Activated CD8-positive, alpha-beta memory T cell treated with anti-CD3 and anti-CD28 coated beads, Interleukin-2, amount 10 ng/mL, durations not matched to agents 7 days and 5 days (primary cell): ENCODE measurements at regions not wholly inside any gene's neighbourhood (a gene's known extent, or its start where the extent isn't known, plus 50 kb on each side); places are given as distances from the start of the nearest gene placed in this dataset.

Source experiments
- ATAC-seq: fragments of 150-1000 bp; cut with Tn5 transposase; one replicate; pipeline ENCODE4 v1.10.0; 2021; ENCODE audit warnings: moderate library complexity
- CTCF ChIA-PET: fragments of 350-600 bp; sonication (Branson Sonifier 250); formaldehyde crosslinking; loops from one replicate; lab custom pipeline; 2021; ENCODE audit warnings: antibody characterized with exemption; lab: Charles Lee
- DNase-seq: peaks from one replicate; pipeline ENCODE4 v3.0.0-alpha.2; 2020
- H3K27ac Mint-ChIP-seq: one replicate; pipeline ENCODE4 v1.8.0; 2021; ENCODE audit warnings: mild to moderate bottlenecking, mixed read lengths
- H3K27me3 Mint-ChIP-seq: one replicate; pipeline ENCODE4 v1.8.0; 2021; ENCODE audit warnings: mixed read lengths
- H3K36me3 Mint-ChIP-seq: one replicate; pipeline ENCODE4 v1.8.0; 2021; ENCODE audit warnings: mild to moderate bottlenecking, mixed read lengths
- H3K4me1 Mint-ChIP-seq: one replicate; pipeline ENCODE4 v1.8.0; 2021; ENCODE audit warnings: mixed read lengths
- H3K4me3 Mint-ChIP-seq: one replicate; pipeline ENCODE4 v1.8.0; 2021; ENCODE audit warnings: mild to moderate bottlenecking, moderate library complexity, mixed read lengths
- H3K9me3 Mint-ChIP-seq: one replicate; pipeline ENCODE4 v1.8.0; 2022; ENCODE audit warnings: low read depth, mixed read lengths

DNA sequence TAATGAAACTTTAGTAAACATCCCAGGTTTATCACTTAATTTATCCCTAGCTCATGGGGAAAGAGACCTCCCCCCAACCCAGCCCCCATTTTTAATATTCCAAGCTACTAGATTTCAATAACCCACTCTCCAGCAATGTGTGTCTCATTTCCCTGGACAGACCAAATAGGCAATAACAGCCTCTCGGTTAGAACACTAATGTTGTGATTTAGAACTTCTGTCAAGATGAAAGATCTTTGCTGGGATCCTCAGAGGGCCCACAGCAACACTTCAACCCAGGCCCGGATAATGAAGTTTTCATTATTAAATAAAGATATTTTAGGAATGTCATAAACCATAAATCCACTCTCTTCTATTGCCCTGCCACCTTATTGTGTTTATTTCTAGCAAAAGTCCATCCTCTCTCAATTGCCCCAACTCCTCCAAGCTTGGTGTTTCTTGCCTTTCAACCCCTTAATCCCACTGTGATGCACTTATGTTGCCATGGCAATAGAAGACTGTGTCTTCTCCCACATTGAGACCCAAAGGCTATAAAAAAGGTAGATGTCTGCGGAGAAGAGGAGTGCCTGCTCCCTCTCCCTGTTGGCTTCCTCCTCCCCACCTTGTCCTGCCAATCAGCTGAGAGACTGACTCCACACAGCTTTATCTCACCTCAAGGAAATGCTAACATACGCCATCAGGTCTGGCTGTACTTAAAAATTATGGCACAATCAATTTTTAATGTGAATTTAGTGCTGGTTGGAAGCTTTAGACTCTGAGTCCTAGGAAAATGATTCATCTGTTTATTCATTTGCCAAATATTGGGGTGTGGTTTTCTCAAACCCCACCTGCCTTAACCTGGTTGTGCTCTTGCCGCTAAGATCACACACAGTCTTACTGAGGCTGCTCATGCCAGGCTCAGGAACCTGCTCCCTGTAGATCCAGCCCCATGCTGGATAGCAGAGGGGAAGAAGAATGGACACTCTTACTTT, 258.3 kb upstream of the CAMK1G start:
- H3K4me1 Mint-ChIP-seq = no peaks in the 10 kb centered on the region
- H3K27ac Mint-ChIP-seq = no peak overlapping the region
- ATAC-seq (no peak), DNase-seq (no peak)
- no peak overlapping the region for H3K4me3 Mint-ChIP-seq
- no peaks in the 10 kb centered on the region for H3K9me3 Mint-ChIP-seq
- H3K27me3 Mint-ChIP-seq = no peaks in the 10 kb centered on the region
- CTCF ChIA-PET = no interaction called here
- H3K36me3 Mint-ChIP-seq = no peaks in the 10 kb centered on the region

DNA sequence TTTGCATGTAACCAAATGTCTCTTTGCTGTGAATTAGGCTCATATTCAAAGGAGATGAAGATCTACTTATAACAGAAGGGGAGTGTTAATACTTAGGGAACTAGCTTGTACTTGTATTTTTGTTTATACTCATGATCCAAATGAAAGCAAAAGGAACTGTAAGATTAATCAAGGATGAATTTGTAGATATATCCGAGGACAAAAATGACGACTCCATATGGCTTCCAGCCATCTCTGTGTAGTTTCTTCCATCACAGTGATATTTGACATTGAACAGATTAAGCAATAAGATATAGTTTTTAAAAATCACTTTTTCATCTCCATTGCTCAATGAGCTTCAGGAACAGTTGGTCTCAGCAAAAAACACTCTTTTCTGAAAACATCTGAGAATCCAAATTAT, 257.4 kb upstream of the CAMK1G start:
- H3K4me1 Mint-ChIP-seq = no peaks in the 10 kb centered on the region
- DNase-seq (no peak), ATAC-seq (no peak)
- H3K4me3 Mint-ChIP-seq = no peak overlapping the region
- H3K27ac Mint-ChIP-seq = no peak overlapping the region
- no peaks in the 10 kb centered on the region for H3K9me3 Mint-ChIP-seq
- no peaks in the 10 kb centered on the region for H3K36me3 Mint-ChIP-seq
- peaks cover 3% of the 10 kb centered on the region for H3K27me3 Mint-ChIP-seq
- CTCF ChIA-PET = no interaction called here

DNA sequence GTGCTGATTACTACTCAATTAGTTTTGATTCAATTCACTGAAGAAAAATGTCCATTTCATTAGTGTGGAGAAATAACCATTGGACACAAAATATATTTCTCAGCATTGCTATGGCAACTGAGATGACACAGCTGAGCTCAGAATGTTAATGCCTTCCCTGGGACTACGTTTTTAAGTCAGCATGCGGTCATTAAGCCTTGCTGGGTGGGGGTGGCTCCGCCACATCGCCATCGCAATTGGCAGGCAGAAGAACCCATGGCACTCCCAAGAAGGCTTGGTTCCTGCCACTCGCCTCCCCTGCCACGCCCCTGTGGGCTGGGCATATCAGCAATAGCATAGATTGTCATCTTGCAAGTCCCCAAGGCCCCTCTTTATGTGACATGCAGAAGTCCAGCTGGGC, 256.7 kb upstream of the CAMK1G start:
- ATAC-seq (no peak), DNase-seq (no peak)
- CTCF ChIA-PET = no interaction called here
- no peaks in the 10 kb centered on the region for H3K9me3 Mint-ChIP-seq
- peaks cover 3% of the 10 kb centered on the region for H3K27me3 Mint-ChIP-seq
- no peak overlapping the region for H3K4me3 Mint-ChIP-seq
- H3K4me1 Mint-ChIP-seq = no peaks in the 10 kb centered on the region
- H3K36me3 Mint-ChIP-seq = no peaks in the 10 kb centered on the region
- no peak overlapping the region for H3K27ac Mint-ChIP-seq

DNA sequence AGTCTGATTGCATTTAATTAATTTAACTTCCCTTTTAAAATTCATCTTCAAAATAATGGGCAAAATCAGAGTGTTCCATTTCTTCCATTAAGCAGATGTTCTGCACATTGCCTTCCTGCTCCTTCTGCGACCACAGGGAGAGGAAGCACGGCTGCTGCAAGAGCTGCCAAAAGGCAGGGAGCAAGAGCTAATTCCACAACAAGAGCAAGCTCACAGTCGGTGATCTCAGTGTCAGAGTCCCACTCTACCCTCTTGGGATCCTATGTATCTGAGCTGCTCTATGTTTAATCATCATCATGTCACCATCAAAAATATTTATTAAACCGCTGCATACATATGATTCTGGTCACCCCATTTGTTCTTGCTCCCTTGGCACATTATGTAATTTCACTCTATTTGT, 255.3 kb upstream of the CAMK1G start:
- peaks cover 3% of the 10 kb centered on the region for H3K27me3 Mint-ChIP-seq
- no peak overlapping the region for H3K4me3 Mint-ChIP-seq
- ATAC-seq (no peak), DNase-seq (no peak)
- CTCF ChIA-PET = no interaction called here
- no peaks in the 10 kb centered on the region for H3K36me3 Mint-ChIP-seq
- no peak overlapping the region for H3K27ac Mint-ChIP-seq
- H3K9me3 Mint-ChIP-seq = no peaks in the 10 kb centered on the region
- no peaks in the 10 kb centered on the region for H3K4me1 Mint-ChIP-seq

DNA sequence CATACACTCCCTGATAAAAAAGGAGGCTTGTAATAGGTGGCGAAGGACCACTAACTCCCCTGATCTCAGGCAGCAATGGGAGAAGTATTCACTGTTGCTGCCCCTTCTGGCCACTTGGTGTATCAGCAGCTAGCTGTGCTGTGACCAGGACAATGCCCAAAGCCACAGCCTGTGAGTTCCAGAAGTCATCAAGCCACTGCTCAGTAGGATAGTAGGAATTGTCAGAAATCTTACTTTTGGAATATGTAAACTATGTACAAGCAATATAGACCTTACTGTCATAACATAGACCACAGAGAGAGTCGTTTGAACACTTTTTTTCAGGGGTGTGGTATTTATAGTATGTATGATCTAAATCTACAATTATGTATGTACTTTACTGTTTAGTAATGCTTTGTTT, 248.3 kb upstream of the CAMK1G start:
- Mint-ChIP-seq H3K36me3 (no peaks in the 10 kb centered on the region), H3K4me3 (no peak overlapping the region), H3K9me3 (no peaks in the 10 kb centered on the region), H3K27me3 (peaks cover 12% of the 10 kb centered on the region), H3K4me1 (no peaks in the 10 kb centered on the region), H3K27ac (no peak overlapping the region)
- CTCF ChIA-PET = interaction anchor here (1.0 to 1.3 kb wide), 2 partner anchors 10 to 87 kb away, joined by 3 read pairs; no protein-coding TSS in a partner anchor
- DNase-seq = no peak
- no peak for ATAC-seq

DNA sequence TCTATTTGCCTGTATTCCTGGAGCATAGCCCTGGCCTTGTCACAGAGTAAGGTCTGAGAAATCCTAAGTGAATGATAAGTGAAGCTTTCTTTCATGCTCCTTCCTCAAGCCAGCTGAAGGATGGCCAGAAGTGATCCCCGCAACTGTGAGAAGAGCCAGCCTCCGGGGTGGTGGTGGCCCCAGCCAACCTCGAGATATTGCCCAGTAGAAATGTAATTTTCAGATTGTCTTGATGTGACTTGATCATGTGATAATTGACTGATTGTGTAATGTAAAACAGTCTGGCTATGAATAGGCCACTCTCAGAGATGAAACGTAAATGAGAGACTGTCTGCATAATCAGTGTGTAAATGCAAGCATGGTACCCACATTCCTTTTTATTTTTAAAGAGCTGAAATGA, 242.4 kb upstream of the CAMK1G start:
- no peaks in the 10 kb centered on the region for H3K4me1 Mint-ChIP-seq
- H3K36me3 Mint-ChIP-seq = no peaks in the 10 kb centered on the region
- no peak overlapping the region for H3K4me3 Mint-ChIP-seq
- peaks cover 11% of the 10 kb centered on the region for H3K27me3 Mint-ChIP-seq
- H3K9me3 Mint-ChIP-seq = no peaks in the 10 kb centered on the region
- CTCF ChIA-PET = interaction anchor here (1.1 kb wide), 1 partner anchor 13 kb away, joined by 3 read pairs; no protein-coding TSS in a partner anchor
- ATAC-seq = no peak
- no peak for DNase-seq
- H3K27ac Mint-ChIP-seq = no peak overlapping the region

DNA sequence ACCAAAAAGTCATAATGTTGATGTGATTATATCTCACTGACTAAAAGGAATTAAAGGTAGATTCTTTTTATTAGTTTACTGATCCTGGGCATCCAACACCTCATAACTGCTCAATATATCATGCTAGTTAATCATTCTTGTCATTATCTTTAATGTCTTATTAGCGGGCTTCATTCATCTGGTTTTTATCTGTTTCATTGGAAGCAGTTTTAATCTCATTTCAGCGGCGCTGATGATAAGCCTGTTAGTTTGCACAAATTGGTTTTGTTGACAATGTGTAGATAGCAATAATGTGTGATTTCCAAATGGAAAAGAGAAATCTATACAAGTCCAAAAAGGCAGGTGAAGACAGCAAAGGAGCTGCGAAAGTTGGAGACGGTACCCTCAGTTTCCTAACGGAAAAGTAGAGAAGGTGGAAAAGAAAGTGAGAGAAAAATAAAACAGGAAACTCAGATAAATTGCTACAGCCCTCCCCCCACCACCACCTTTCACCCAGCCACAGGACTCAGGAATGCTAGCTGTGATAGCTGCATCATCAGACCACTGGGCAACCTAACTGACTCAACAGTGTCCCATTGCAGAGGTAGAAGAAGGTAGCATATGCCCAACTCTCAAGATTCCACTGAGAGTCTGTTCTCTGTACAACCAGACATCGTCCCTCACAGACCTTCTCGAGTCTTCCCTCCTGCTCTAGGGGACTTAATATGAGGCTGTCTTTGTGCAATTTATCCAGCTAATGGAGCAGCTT, 241.7 kb upstream of the CAMK1G start:
- ATAC-seq = no peak
- Mint-ChIP-seq H3K4me3 (no peak overlapping the region), H3K4me1 (no peaks in the 10 kb centered on the region), H3K27me3 (peaks cover 16% of the 10 kb centered on the region), H3K36me3 (no peaks in the 10 kb centered on the region), H3K27ac (no peak overlapping the region), H3K9me3 (no peaks in the 10 kb centered on the region)
- CTCF ChIA-PET = interaction anchor here (1.1 kb wide), 1 partner anchor 12 kb away, joined by 3 read pairs; no protein-coding TSS in a partner anchor
- no peak for DNase-seq

DNA sequence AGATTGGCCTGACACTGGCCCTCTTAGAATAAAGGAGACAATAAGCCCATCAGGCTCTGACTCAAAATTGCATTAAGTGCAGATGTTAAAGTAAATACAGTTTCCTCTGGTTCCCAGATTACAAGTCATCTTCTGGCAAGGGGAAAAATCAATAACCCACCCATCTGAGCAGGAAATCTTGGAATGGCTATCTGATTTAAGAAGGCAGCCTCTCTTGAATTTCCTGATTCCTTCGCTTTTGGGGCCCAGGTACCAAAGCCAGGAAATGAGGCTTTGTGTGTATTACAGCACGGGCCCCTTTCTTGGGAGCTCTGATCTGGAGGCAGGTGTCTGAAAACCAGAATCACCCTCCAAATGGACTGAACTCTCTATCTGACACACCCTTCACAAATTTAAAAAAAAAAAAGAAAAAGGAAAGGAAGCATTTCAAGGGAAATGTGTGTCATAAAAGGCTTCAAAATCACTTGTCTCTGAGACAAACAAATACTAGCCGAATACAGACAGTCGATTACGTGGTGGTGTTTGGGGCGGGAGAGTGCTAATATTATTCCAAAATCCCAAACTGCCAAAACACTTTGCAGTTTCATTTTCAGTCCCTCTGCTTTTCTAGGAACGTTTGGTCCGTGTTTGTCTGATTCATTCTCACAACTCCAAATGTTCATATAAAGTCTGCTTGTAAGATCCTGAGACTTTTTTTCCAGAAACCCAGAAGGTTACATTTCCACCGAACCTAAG, 240.9 kb upstream of the CAMK1G start:
- ATAC-seq = no peak
- CTCF ChIA-PET = interaction anchor here (1.1 kb wide), 1 partner anchor 12 kb away, joined by 3 read pairs; no protein-coding TSS in a partner anchor

DNA sequence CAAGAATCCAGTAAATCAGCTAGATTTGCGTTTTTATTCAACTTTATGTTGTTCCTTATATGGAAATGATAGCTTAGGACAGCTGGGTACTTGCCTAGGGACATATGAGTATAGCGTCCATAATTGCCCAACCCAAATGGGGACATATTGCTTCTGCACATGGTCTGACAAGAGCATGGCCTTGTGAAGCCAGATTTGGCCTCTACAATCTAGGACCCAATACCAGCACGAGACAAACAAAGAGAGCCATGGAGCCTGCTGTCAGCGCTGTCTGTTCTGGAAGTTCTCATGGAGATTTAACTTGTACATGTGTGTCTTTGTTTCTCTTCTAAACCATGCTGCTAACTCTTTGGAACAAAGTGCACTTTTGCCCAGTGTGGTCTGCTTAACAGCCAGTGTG, 240.0 kb upstream of the CAMK1G start:
- CTCF ChIA-PET = no interaction called here
- Mint-ChIP-seq H3K27ac (no peak overlapping the region), H3K36me3 (no peaks in the 10 kb centered on the region), H3K9me3 (no peaks in the 10 kb centered on the region), H3K27me3 (peaks cover 15% of the 10 kb centered on the region), H3K4me1 (no peaks in the 10 kb centered on the region), H3K4me3 (no peak overlapping the region)
- ATAC-seq (no peak), DNase-seq (no peak)

More for the DNA sequence above, 240.9 kb upstream of the CAMK1G start:
- H3K27ac Mint-ChIP-seq = no peak overlapping the region
- no peaks in the 10 kb centered on the region for H3K9me3 Mint-ChIP-seq
- no peaks in the 10 kb centered on the region for H3K4me1 Mint-ChIP-seq
- no peak for DNase-seq
- no peak overlapping the region for H3K4me3 Mint-ChIP-seq
- H3K27me3 Mint-ChIP-seq = peaks cover 19% of the 10 kb centered on the region
- no peaks in the 10 kb centered on the region for H3K36me3 Mint-ChIP-seq

DNA sequence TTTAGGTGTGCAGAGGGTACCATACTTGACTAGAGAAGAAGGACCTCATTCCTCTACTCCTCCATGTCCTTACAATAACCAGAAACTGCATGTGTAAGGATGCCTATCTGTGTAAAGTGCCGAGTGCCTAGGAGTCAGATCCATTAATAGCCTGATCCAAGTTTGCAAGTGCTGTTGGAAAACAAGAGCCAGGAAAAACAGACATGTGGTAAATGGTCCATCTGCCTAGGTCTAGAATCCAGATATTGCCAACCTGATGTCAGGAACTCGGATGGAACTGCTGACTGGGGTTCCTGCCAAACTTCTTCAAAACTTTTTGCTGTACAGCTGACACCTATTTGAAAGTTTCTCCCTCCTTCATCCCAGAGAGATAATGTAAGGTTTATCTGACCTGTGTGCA, 239.4 kb upstream of the CAMK1G start:
- no peak for DNase-seq
- Mint-ChIP-seq H3K4me1 (no peaks in the 10 kb centered on the region), H3K4me3 (no peak overlapping the region), H3K27me3 (peaks cover 19% of the 10 kb centered on the region), H3K9me3 (no peaks in the 10 kb centered on the region), H3K36me3 (no peaks in the 10 kb centered on the region), H3K27ac (no peak overlapping the region)
- CTCF ChIA-PET = no interaction called here
- ATAC-seq = no peak

DNA sequence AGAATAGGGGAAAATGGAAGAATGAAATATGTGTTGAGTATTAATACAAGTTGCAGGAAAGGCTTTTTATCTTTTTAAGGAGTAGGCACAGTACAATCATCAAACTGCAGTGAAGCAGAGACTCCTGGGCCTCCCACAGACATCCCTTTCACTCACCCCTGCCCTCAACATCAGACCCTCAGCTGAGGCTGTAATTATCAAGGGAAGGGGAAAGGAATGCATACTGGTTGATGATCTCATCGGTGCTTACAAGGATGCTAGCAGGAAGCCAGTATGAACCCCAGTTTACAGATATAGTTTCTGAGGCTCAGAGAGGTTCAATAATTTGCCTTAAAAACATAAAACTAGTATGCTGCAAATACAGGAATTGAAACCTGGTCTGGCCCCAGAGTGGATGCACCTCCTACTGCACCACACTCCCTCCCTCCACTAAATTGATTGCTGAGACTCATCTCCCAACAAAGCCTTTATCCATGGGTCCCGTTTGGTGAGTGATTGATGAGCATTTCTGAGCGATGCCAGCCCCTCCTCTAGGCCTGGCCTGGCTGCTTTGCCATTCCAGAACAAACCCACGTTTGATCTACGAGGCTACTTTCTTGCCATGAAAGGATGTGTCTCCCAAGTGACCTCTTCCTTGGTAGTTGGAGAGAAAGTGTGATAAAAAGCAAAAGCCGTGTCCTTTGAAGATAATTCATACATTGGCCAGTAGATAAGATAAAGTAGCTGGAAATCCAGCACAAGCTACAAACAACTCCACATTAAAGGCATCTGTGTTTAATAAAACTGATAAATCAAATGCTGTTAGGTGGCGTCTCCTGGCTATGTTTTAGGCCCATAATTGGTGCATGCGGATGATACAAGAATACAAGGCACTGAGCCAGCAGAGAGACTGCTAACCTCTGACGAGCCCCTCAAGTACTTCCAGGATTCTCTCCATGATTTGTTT, 233.9 kb upstream of the CAMK1G start:
- no peak for ATAC-seq
- H3K4me1 Mint-ChIP-seq = no peaks in the 10 kb centered on the region

DNA sequence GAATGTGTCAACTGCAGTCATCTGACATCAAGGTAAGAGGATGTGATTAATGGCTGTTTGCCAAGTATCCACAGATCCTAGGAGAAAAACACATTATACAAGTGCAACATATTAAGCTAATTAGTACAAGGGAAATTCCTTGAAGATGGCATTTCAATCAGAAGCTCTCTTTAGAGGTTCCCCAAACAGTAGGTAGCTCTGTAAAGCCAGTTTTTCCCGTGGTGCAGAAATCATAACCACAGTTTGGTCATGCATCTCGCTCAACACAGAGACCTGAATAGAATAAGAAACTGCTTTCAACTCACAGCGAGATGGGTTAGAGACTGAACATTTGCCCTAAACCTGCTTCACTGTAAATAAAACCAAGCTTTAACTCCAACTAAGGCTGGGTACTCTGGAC, 230.5 kb upstream of the CAMK1G start:
- Mint-ChIP-seq H3K4me3 (no peak overlapping the region), H3K36me3 (no peaks in the 10 kb centered on the region), H3K4me1 (no peaks in the 10 kb centered on the region), H3K27me3 (peaks cover 16% of the 10 kb centered on the region), H3K27ac (no peak overlapping the region), H3K9me3 (no peaks in the 10 kb centered on the region)
- ATAC-seq (no peak), DNase-seq (no peak)
- CTCF ChIA-PET = no interaction called here

More for the DNA sequence above, 233.9 kb upstream of the CAMK1G start:
- H3K4me3 Mint-ChIP-seq = no peak overlapping the region
- H3K36me3 Mint-ChIP-seq = no peaks in the 10 kb centered on the region
- no peak overlapping the region for H3K27ac Mint-ChIP-seq
- H3K27me3 Mint-ChIP-seq = peaks cover 21% of the 10 kb centered on the region
- DNase-seq = no peak
- H3K9me3 Mint-ChIP-seq = no peaks in the 10 kb centered on the region
- CTCF ChIA-PET = no interaction called here
